ENCODE measurements at regions not wholly inside any gene's neighbourhood (a gene's known extent, or its start where the extent isn't known, plus 50 kb on each side); places are given as distances from the start of the nearest gene placed in this dataset.

DNA sequence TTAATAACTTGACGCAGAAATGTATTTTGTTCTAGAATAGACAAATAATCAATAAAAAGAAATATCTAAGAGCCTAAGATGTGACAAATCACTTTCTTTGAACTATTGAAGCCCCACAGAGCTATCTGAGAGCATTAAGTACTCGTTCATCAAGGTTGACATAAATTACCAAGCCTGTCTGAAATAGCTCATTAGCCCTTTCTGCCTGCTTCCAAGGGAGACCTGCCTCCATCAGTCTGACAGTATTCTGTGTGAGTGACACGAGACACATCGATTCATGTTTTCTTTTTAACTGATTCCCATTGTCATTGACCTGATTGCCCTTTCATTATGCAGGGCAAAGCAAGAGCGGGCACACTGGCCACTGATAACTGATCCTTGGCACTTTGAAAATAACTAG lies 347.5 kb downstream of the KCNA4 start:
- TF ChIP-seq POLR2AphosphoS5 (IDR thresholded peaks at IDR 0.05; ENCODE audit: insufficient read depth, low read depth, low read length) (no peak), EZH2 (IDR thresholded peaks at IDR 0.05; ENCODE audit: borderline replicate concordance, low read depth, low read length, severe bottlenecking) (no peak), JUN (IDR thresholded peaks at IDR 0.05; ENCODE audit: borderline replicate concordance, insufficient read depth, insufficient read length, low read depth) (no peak), POLR2A (IDR thresholded peaks at IDR 0.05; ENCODE audit: low read depth, low read length) (no peak), MYC (IDR thresholded peaks at IDR 0.05; ENCODE audit: low read depth, low read length) (no peak), GATA2 (IDR thresholded peaks at IDR 0.05; ENCODE audit: insufficient read depth, insufficient read length, low read depth, low read length) (no peak), FOS (IDR thresholded peaks at IDR 0.05; ENCODE audit: borderline replicate concordance, insufficient read depth, low read length) (no peak)
- TF ChIP-seq, protein P1, sequence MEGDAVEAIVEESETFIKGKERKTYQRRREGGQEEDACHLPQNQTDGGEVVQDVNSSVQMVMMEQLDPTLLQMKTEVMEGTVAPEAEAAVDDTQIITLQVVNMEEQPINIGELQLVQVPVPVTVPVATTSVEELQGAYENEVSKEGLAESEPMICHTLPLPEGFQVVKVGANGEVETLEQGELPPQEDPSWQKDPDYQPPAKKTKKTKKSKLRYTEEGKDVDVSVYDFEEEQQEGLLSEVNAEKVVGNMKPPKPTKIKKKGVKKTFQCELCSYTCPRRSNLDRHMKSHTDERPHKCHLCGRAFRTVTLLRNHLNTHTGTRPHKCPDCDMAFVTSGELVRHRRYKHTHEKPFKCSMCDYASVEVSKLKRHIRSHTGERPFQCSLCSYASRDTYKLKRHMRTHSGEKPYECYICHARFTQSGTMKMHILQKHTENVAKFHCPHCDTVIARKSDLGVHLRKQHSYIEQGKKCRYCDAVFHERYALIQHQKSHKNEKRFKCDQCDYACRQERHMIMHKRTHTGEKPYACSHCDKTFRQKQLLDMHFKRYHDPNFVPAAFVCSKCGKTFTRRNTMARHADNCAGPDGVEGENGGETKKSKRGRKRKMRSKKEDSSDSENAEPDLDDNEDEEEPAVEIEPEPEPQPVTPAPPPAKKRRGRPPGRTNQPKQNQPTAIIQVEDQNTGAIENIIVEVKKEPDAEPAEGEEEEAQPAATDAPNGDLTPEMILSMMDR (IDR thresholded peaks at IDR 0.05; ENCODE audit: extremely low read depth in 1 of 2, insufficient read depth in 1 of 2, low read depth in 1 of 2, low read length in 2 of 2), result no peak
- TF ChIP-seq, protein P2, sequence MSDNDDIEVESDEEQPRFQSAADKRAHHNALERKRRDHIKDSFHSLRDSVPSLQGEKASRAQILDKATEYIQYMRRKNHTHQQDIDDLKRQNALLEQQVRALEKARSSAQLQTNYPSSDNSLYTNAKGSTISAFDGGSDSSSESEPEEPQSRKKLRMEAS (IDR thresholded peaks at IDR 0.05; ENCODE audit: insufficient read depth, insufficient read length), result no peak
